K562 (cell line): ENCODE measurements at regions not wholly inside any gene's neighbourhood (a gene's known extent, or its start where the extent isn't known, plus 50 kb on each side); places are given as distances from the start of the nearest gene placed in this dataset.

ENCODE experiments used
- ATAC-seq: fragments of 200-7000 bp; cut with Tn5 transposase; 3 replicates; pipeline ENCODE4 v1.9.1; 2020; ENCODE audit warnings: moderate library complexity
- BruUV-seq: library from RNA; stranded (reverse); fragments of 400-500 nt; replicated peaks from 2 replicates; lab custom pipeline; 2021; lab: Mats Ljungman, UMichigan
- CTCF ChIA-PET: fragments of 300-600 bp; formaldehyde crosslinking; extraction: SDS; loops from one replicate; lab custom pipeline; 2021; ENCODE audit warnings: low intra/inter-chr PET ratio; lab: Yijun Ruan, JAX
- POLR2A ChIA-PET: fragments of 300-600, 350-650 bp; sonication (Branson Sonifier 250); formaldehyde crosslinking; extraction: SDS; loops from one replicate; lab custom pipeline; 2021; ENCODE audit warnings: antibody characterized with exemption, inconsistent platforms; lab: Yijun Ruan, JAX
- DNase-seq, 4 experiments: peaks; one replicate each; pipeline versions ENCODE4 v3.0.0 to v3.0.0-alpha.2; 2011 to 2018; ENCODE audit warnings: low spot score in 3 of 4, mixed read lengths in 3 of 4; ENCODE audit errors: extremely low read depth in 1 of 4
- FAIRE-seq: peaks from 2 replicates; lab custom pipeline; 2011; peaks lifted over from hg19 to GRCh38; lab: Jason Lieb, UNC
- H2AFZ ChIP-seq: 2 replicates; pipeline ENCODE4 v1.6.0; 2011; ENCODE audit warnings: low read depth, low read length, control low read depth, inconsistent platforms
- H3K27ac ChIP-seq: fragments of 200-600 bp; 3 replicates; pipeline ENCODE4 v1.8.0; 2011; ENCODE audit warnings: low read depth, mild to moderate bottlenecking, control low read depth, inconsistent platforms, low read length, moderate library complexity, mixed read lengths; ENCODE audit errors: extremely low read depth
- H3K27me3 ChIP-seq, 2 experiments: fragments of 300-600 bp in 1 of 2; 2 replicates in 1 of 2; 3 replicates in 1 of 2; pipeline versions ENCODE4 v1.6.0 to v1.8.0; 2011; ENCODE audit warnings: inconsistent platforms in 2 of 2, low read length in 2 of 2, mild to moderate bottlenecking in 1 of 2, mixed read lengths in 1 of 2, moderate library complexity in 1 of 2; ENCODE audit not compliant: control insufficient read depth in 2 of 2, insufficient read depth in 2 of 2
- H3K36me3 ChIP-seq: fragments of 300-600 bp; 3 replicates; pipeline ENCODE4 v1.8.0; 2011; ENCODE audit warnings: mild to moderate bottlenecking, low read length, inconsistent platforms; ENCODE audit not compliant: control insufficient read depth, insufficient read depth
- H3K4me1 ChIP-seq, 2 experiments: fragments of 200-600 bp in 1 of 2; replicated peaks in 1 of 2; 2 replicates in 1 of 2; 3 replicates in 1 of 2; pipeline versions ENCODE4 v1.5.1 to v1.8.0; 2011; ENCODE audit warnings: inconsistent platforms in 2 of 2, low read length in 2 of 2, mild to moderate bottlenecking in 1 of 2, mixed read lengths in 1 of 2, moderate library complexity in 1 of 2; ENCODE audit not compliant: control insufficient read depth in 2 of 2, insufficient read depth in 2 of 2
- H3K4me2 ChIP-seq: 2 replicates; pipeline ENCODE4 v1.6.1; 2011; ENCODE audit warnings: low read length, control low read depth, inconsistent platforms, mixed read lengths; ENCODE audit not compliant: insufficient read depth
- H3K4me3 ChIP-seq: fragments of 200-600 bp; sonication (generic), shearing (Covaris generic); 2 replicates; pipeline ENCODE4 v1.5.1; 2016; ENCODE audit warnings: control low read depth, inconsistent platforms
- H3K79me2 ChIP-seq: fragments of 200-600 bp; 3 replicates; pipeline ENCODE4 v1.8.0; 2011; ENCODE audit warnings: low read length, inconsistent platforms; ENCODE audit not compliant: control insufficient read depth, insufficient read depth
- H3K9ac ChIP-seq, 2 experiments: 2 replicates each; pipeline versions ENCODE4 v1.6.0 to v1.6.1; 2011; ENCODE audit warnings: low read depth in 2 of 2, low read length in 2 of 2, control low read depth in 1 of 2, inconsistent platforms in 1 of 2, mild to moderate bottlenecking in 1 of 2, mixed read lengths in 1 of 2; ENCODE audit not compliant: insufficient read depth in 1 of 2
- H3K9me1 ChIP-seq: one replicate; pipeline ENCODE4 v1.6.0; 2011; ENCODE audit warnings: inconsistent platforms, mild to moderate bottlenecking, low read length, moderate library complexity; ENCODE audit not compliant: control insufficient read depth, insufficient read depth
- H3K9me3 ChIP-seq: replicated peaks from 2 replicates; pipeline ENCODE4 v1.5.1; 2011; ENCODE audit warnings: low read depth, low read length, inconsistent platforms; ENCODE audit not compliant: control insufficient read depth, insufficient read depth
- H4K20me1 ChIP-seq: replicated peaks from 2 replicates; pipeline ENCODE4 v1.6.1; 2011; ENCODE audit warnings: low read length, inconsistent platforms, mixed read lengths; ENCODE audit not compliant: control insufficient read depth, insufficient read depth
- HNRNPLL ChIP-seq: fragments of 200-400 bp; formaldehyde crosslinking; IDR thresholded peaks from 2 replicates; pipeline ENCODE4 v1.6.1; 2017; ENCODE audit warnings: low read length, low read depth, mild to moderate bottlenecking; ENCODE audit not compliant: poor library complexity, severe bottlenecking
- MXD1 ChIP-seq: fragments of 250-450 bp; sonication (Bioruptor Pico); IDR thresholded peaks from 2 replicates; pipeline ENCODE4 v1.8.0; 2021; ENCODE audit warnings: borderline replicate concordance, mild to moderate bottlenecking, moderate library complexity; ENCODE audit not compliant: poor library complexity, severe bottlenecking
- NUFIP1 ChIP-seq: fragments of 450-650 bp; IDR thresholded peaks from 2 replicates; pipeline ENCODE4 v1.6.1; 2018; ENCODE audit not compliant: partially characterized antibody
- PHB2 ChIP-seq: fragments of 450-650 bp; IDR thresholded peaks from 2 replicates; pipeline ENCODE4 v1.6.1; 2017; ENCODE audit warnings: low read depth
- ZNF23 ChIP-seq: fragments of 250-450 bp; sonication (Bioruptor Pico); IDR thresholded peaks from 2 replicates; pipeline ENCODE4 v1.4.0; 2020; ENCODE audit warnings: mild to moderate bottlenecking
- ZNF263 ChIP-seq: sonication (generic); formaldehyde crosslinking; IDR thresholded peaks from 2 replicates; pipeline ENCODE4 v1.8.0; 2022; ENCODE audit warnings: mild to moderate bottlenecking, missing genetic modification reagents, borderline replicate concordance
- WGBS: fragments of 100-300 bp; shearing (Covaris generic); methylation state at CpG from one replicate; pipeline ENCODE4 v1.1.6; 2016; ENCODE audit warnings: low coverage, mixed read lengths; ENCODE audit not compliant: insufficient coverage; ENCODE audit errors: missing lambda C conversion rate; 5-methylcytosine and 5-hydroxymethylcytosine counted together
- in situ Hi-C: fragments of 300-500 bp; cut with MboI; formaldehyde crosslinking; loops from 4 replicates; pipeline ENCODE4 v1.15.0; 2018; ENCODE audit warnings: inconsistent platforms, mixed read lengths
- intact Hi-C: fragments of 100-400 bp; cut with micrococcal nuclease; formaldehyde crosslinking; loops from 2 replicates; pipeline ENCODE4 v1.14.2; 2022

- intact Hi-C loops, result no loop called here
Measured at GRCh38 chr6:63476302-63476701, 96.0 kb upstream of the LOC128125822 start.

GRCh38 chr6:63477422-63478040 is 94.7 kb upstream of the LOC128125822 start:
- no peak overlapping the region for H3K9ac ChIP-seq
- no peaks in the 10 kb centered on the region for H3K79me2 ChIP-seq
- no TSS peak for BruUV-seq
- no peak for ATAC-seq
- H4K20me1 ChIP-seq, result no peaks in the 10 kb centered on the region
- no peaks in the 10 kb centered on the region for H3K27me3 ChIP-seq
- intact Hi-C loops, result no loop called here
- H3K4me3 ChIP-seq, result no peak overlapping the region
- TF ChIP-seq HNRNPLL, result no peak
- no peak for TF ChIP-seq NUFIP1
- no peak for TF ChIP-seq ZNF23 (CRISPR knock-in tag)
- TF ChIP-seq PHB2, result no peak
- WGBS, result 0% methylated on average over 4 of the region's 6 CpGs
- POLR2A ChIA-PET, result no interaction called here
- CTCF ChIA-PET, result no interaction called here
- H3K9me1 ChIP-seq, result no peaks in the 10 kb centered on the region
- DNase-seq, result no peak
- no peaks in the 10 kb centered on the region for H3K36me3 ChIP-seq
- no peak for FAIRE-seq
- no peak overlapping the region for H3K27ac ChIP-seq
- no peak overlapping the region for H3K4me2 ChIP-seq
- in situ Hi-C loops, result no loop called here
- no peaks in the 10 kb centered on the region for H3K9me3 ChIP-seq
- no peaks in the 10 kb centered on the region for H3K4me1 ChIP-seq
- no peak overlapping the region for H2AFZ ChIP-seq

More at GRCh38 chr6:63476302-63476701, 96.0 kb upstream of the LOC128125822 start:
- DNase-seq (no peak), ATAC-seq (no peak), FAIRE-seq (no peak)
- Histone ChIP-seq H3K27me3 (no peaks in the 10 kb centered on the region), H2AFZ (no peak overlapping the region), H3K36me3 (no peaks in the 10 kb centered on the region), H3K4me3 (no peak overlapping the region), H3K4me1 (no peaks in the 10 kb centered on the region), H3K9ac (no peak overlapping the region), H3K27ac (no peak overlapping the region), H3K4me2 (no peak overlapping the region), H3K9me3 (no peaks in the 10 kb centered on the region), H3K79me2 (no peaks in the 10 kb centered on the region), H3K9me1 (no peaks in the 10 kb centered on the region), H4K20me1 (no peaks in the 10 kb centered on the region)
- BruUV-seq, result no TSS peak
- ChIA-PET POLR2A (interaction anchor here (0.7 kb wide), 2 partner anchors 11 to 53 kb away, joined by 3 read pairs; no protein-coding TSS in a partner anchor), CTCF (no interaction called here)
- in situ Hi-C loops, result no loop called here
- TF ChIP-seq ZNF263 (CRISPR knock-in tag) (no peak), MXD1 (CRISPR knock-in tag) (no peak)
- 0% methylated on average over 3 of the region's 3 CpGs for WGBS
